NCI-H345 treated with DMSO at 0.1 percent for 48 hours (cell line): ENCODE measurements at regions not wholly inside any gene's neighbourhood (a gene's known extent, or its start where the extent isn't known, plus 50 kb on each side); places are given as distances from the start of the nearest gene placed in this dataset.
"Not testable (repeated sequence)": the region's sequence is repeated elsewhere in the genome, so short reads cannot be mapped to it uniquely, and the experiment has no call there.

ENCODE experiments used
- DNase-seq: peaks from one replicate; lab custom pipeline; 2025; ENCODE audit not compliant: unreplicated experiment; lab: John Stamatoyannopoulos, UW

DNA sequence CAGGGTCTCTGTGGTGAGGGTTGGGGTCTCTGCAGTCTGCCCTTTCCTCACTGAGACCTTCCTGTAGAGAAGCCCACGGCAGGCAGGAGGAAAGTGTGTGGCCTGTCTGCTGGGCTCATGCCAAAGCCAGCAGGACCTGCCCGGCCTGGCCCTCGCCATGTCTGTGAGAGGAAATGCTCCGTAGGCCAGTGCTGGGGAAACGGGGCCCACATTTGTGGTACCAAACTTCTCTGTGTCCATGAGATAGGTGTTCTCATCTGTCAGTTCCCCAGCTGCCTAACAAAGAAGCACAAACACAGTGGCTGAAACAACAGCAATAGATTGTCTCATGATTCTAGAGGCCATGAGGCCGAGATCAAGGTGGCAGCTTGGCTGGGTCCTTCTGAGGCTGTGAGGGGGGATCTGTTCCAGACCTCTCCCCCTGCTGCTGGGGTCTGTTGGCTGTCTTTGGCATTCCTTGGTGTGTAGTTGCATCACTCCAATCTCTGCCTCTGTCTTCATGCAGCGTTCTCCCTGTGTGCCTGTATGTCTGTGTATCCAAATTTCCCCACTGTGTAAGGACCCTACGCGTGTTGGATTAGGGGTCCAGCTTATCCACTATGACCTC lies 772.5 kb downstream of the TBC1D22A start:
- no peak for DNase-seq

GRCh38 chr22:47533961-47534803 lies 771.7 kb downstream of the TBC1D22A start:
- DNase-seq, result no peak

- no peak for DNase-seq
These were observed 754.6 kb downstream of the TBC1D22A start for GRCh38 chr22:47517062-47517461.

- DNase-seq, result no peak
These were observed 753.1 kb downstream of the TBC1D22A start for GRCh38 chr22:47515384-47516125.

- DNase-seq, result no peak
These were observed 750.2 kb downstream of the TBC1D22A start for GRCh38 chr22:47512617-47513016.

DNA sequence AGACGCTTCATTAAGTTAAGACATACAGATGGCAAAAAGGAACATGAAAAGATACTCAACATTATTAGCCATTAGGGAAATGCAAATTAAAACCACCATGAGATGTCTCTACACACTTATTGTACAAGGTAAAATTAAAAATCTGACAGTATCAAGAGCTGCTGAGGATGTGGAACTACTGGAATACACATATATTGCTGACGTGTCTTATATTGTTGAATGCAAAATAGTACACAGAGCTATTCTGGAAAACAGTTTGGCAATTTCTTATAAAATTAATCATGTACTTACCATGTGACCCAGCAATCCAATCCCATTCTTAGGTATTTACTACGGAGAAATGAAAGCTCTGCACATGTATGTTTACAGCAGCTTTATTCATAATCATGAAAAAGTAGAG lies 742.5 kb downstream of the TBC1D22A start:
- no peak for DNase-seq

DNA sequence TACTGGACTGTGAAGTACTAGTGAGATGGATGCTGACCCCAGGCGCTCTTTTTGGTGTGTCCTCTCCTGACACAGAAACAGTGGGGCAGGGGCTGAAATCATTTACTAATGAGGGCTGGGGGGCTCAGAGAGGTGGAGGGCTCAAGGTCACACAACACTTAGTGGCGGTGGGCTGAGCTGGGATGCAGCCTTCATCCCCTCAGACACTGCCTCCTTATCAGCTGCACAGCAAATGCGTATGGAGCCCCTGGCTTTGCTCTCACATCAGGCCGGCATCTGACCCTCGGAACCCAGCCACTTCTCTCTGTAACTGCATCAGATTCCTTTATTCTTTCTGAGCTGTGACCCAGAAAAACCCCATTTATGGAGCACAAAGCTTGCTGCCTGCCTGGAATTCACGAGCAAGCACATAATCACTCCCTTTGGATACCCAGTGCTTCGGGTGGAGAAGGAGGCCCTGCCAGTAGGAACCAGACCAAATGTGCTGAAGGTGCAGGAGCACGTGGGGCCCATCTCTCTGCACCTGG lies 736.6 kb downstream of the TBC1D22A start:
- DNase-seq, result no peak

- DNase-seq, result no peak
These were observed 735.2 kb downstream of the TBC1D22A start for GRCh38 chr22:47497666-47498065.

DNA sequence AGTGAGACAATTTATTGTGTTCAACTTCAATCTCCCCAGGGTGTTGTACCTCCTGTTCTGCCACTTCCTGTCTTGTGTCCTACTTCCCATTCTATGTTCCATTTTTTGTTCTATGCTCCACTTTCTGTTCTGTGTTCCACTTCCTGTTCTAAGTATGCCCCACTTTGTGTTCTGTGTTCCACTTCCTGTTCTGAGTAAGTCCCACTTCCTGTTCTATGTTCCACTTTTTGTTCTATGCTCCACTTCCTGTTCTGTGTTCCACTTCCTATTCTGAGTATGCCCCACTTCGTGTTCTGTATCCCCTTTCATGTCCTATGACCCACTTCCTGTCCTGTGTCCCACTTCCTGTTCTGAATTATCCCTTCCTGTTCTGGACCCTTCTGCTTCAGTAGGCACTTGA lies 732.7 kb downstream of the TBC1D22A start:
- no peak for DNase-seq

- DNase-seq, result not testable (repeated sequence)
These were observed 725.7 kb downstream of the TBC1D22A start for GRCh38 chr22:47488131-47488530.

- no peak for DNase-seq
These were observed 724.3 kb downstream of the TBC1D22A start for GRCh38 chr22:47486569-47487312.

- DNase-seq, result no peak
These were observed 722.6 kb downstream of the TBC1D22A start for GRCh38 chr22:47484960-47485569.

GRCh38 chr22:47476231-47476630 lies 713.8 kb downstream of the TBC1D22A start:
- DNase-seq, result no peak

DNA sequence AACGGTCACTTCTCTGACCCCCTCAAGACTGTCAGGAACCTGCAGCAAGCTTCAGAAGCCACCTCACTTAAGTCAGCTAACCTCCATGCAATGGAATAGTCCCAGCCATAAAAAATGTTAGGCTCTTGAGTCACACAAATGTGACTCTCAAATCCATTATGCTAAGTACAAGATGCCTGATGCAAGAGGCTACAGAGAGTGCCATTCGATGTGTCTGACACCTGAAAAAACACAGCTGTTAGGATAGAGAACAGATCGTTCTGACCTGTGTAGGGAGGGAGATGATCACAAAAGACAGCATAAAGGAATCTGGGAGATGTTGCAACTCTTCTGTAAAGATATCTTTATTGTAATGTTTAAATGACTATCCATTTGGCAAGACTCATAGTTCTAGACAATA lies 712.4 kb downstream of the TBC1D22A start:
- no peak for DNase-seq

DNA sequence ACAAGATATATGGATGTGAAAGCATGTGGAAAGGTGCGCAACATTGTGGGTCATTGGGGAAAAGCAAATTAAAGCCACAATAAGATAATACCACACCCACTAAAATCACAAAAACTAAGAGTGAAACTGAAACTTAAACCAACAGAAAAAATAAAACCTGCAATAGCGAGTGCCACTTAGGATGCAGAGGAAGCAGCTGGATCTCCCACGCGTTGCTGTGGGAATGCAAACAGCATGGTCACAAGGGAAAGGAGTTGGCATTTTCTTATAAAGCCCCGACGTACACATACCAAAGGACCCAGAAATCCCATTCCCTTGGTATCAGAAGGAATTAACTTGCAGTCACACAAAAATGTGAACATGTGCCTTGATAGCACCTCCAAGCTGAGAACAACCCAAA lies 712.0 kb downstream of the TBC1D22A start:
- no peak for DNase-seq

DNA sequence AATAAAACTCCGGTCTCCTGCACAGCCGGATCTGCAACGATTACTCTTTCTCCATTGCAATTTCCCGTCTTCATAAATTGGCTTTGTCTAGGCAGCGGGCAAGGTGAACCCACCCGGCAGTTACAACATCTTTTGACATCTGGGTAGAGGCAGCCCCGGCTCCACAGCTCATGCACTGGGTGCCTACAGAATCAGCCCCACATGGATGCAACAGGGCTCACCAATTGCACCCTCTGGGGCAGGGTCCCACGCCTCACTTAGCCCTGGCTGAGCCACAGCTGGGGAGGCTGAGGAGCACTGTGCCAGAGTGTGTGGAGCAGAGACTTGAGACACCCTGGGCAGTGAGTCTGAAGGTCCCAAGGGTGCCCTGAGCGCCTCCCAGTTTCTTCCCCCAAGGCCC lies 710.2 kb downstream of the TBC1D22A start:
- DNase-seq, result no peak

GRCh38 chr22:47471406-47471805 lies 709.0 kb downstream of the TBC1D22A start:
- no peak for DNase-seq

GRCh38 chr22:47465809-47466208 lies 703.4 kb downstream of the TBC1D22A start:
- DNase-seq, result no peak

GRCh38 chr22:47465222-47465621 lies 702.8 kb downstream of the TBC1D22A start:
- DNase-seq, result no peak

DNA sequence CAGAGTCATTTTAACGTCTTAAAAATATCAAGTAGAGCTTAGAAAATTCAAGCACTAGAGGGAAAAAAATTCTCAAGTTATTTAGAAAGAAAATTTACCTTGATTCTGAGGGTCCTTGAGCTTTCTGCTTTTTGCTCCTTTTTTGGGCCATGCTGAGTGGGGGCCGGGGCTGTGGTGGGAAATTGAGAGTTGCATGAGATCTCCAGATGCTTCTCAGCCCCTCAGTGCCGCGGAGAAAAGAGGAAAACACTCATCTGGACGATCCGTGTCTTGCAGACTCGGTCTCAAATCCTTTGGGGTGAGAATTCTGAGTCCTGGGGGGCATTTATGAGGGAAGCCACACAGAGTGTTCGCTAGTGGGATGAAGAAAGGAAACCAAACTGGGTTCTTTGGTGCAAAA lies 700.8 kb downstream of the TBC1D22A start:
- no peak for DNase-seq

DNA sequence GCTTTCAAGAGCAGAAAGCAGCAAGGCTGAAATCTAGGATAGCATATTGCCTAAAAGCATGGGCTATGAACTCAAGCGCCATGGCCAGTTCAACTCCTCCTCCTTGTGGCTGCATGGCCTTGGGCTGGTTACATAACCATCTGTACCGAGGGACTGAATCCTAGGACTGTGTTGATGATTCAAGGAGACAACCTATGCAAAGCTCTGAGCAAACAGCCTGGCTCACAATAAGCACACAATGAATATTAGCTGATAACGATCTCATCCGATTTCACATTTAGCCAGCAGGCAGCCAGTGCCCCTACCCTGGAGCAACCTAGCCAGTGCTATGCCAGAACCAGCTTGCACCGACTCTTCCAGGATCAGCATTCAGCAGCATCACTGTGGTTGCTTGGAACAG lies 698.4 kb downstream of the TBC1D22A start:
- no peak for DNase-seq
